HEK293 (cell line): ENCODE measurements at regions not wholly inside any gene's neighbourhood (a gene's known extent, or its start where the extent isn't known, plus 50 kb on each side); places are given as distances from the start of the nearest gene placed in this dataset.

ENCODE experiments used
- CTCF ChIA-PET: fragments of 350-600 bp; formaldehyde crosslinking; extraction: SDS; loops from one replicate; lab custom pipeline; 2021; ENCODE audit warnings: antibody characterized with exemption; lab: Yijun Ruan, JAX
- POLR2A ChIA-PET: fragments of 300-600 bp; formaldehyde crosslinking; extraction: SDS; loops from one replicate; lab custom pipeline; 2020; ENCODE audit warnings: antibody characterized with exemption, inconsistent platforms; lab: Yijun Ruan, JAX
- H3K27ac ChIP-seq: fragments of 200-500 bp; sonication (Bioruptor generic); 2 replicates; pipeline ENCODE4 v1.5.1; 2014; ENCODE audit warnings: low read depth, low read length, control low read depth, inconsistent platforms; ENCODE audit errors: extremely low read depth
- H3K36me3 ChIP-seq, 2 experiments: fragments of 200-500 bp in 1 of 2; sonication (Bioruptor generic) in 1 of 2; 1 replicate in 1 of 2; 2 replicates in 1 of 2; pipeline ENCODE4 v1.5.1; 2014 to 2017; ENCODE audit warnings: inconsistent platforms in 2 of 2, low read length in 2 of 2; ENCODE audit not compliant: control insufficient read depth in 2 of 2, insufficient read depth in 1 of 2
- H3K4me1 ChIP-seq: fragments of 200-500 bp; sonication (Bioruptor generic); 2 replicates; pipeline ENCODE4 v1.5.1; 2014; ENCODE audit warnings: mild to moderate bottlenecking, low read length, inconsistent platforms; ENCODE audit not compliant: control insufficient read depth, insufficient read depth
- H3K4me3 ChIP-seq: 2 replicates; pipeline ENCODE4 v1.5.1; 2011; ENCODE audit warnings: low read depth, mild to moderate bottlenecking, control low read depth, low read length, moderate library complexity
- H3K9me3 ChIP-seq: fragments of 200-500 bp; sonication (Bioruptor generic); 2 replicates; pipeline ENCODE4 v1.5.1; 2014; ENCODE audit warnings: low read depth, low read length, inconsistent platforms; ENCODE audit not compliant: control insufficient read depth, insufficient read depth
- BCL11A ChIP-seq: fragments of 450-650 bp; formaldehyde crosslinking; IDR thresholded peaks from 2 replicates; pipeline ENCODE4 v1.5.1; 2016; ENCODE audit warnings: low read depth, missing biosample characterization, missing genetic modification characterization
- GLIS2 ChIP-seq: fragments of 450-650 bp; formaldehyde crosslinking; IDR thresholded peaks from 2 replicates; pipeline ENCODE4 v1.5.1; 2016; ENCODE audit warnings: missing biosample characterization, missing genetic modification characterization
- KLF16 ChIP-seq: fragments of 450-650 bp; formaldehyde crosslinking; IDR thresholded peaks from 2 replicates; pipeline ENCODE4 v1.5.1; 2017; ENCODE audit warnings: missing biosample characterization, missing genetic modification characterization
- ZBTB48 ChIP-seq: fragments of 450-650 bp; formaldehyde crosslinking; IDR thresholded peaks from 2 replicates; pipeline ENCODE4 v1.5.1; 2016; ENCODE audit warnings: missing biosample characterization, missing genetic modification characterization
- ZBTB7A ChIP-seq: fragments of 450-650 bp; formaldehyde crosslinking; IDR thresholded peaks from 2 replicates; pipeline ENCODE4 v1.5.1; 2016; ENCODE audit warnings: low read depth, missing biosample characterization, missing genetic modification characterization
- ZNF146 ChIP-seq: fragments of 450-650 bp; formaldehyde crosslinking; IDR thresholded peaks from 2 replicates; pipeline ENCODE4 v1.5.1; 2016; ENCODE audit warnings: missing biosample characterization, missing genetic modification characterization
- ZNF549 ChIP-seq: fragments of 450-650 bp; IDR thresholded peaks from 2 replicates; pipeline ENCODE4 v1.5.1; 2018; ENCODE audit warnings: missing biosample characterization, missing genetic modification characterization, mild to moderate bottlenecking, inconsistent platforms, moderate library complexity
- ZNF571 ChIP-seq: fragments of 450-650 bp; formaldehyde crosslinking; IDR thresholded peaks from 2 replicates; pipeline ENCODE4 v1.5.0; 2017; ENCODE audit warnings: missing biosample characterization, missing genetic modification characterization
- ZNF701 ChIP-seq: fragments of 450-650 bp; formaldehyde crosslinking; IDR thresholded peaks from 2 replicates; pipeline ENCODE4 v1.5.1; 2016; ENCODE audit warnings: missing biosample characterization, missing genetic modification characterization
- TF ChIP-seq, protein P1 (sequence below): fragments of 450-650 bp; formaldehyde crosslinking; conservative IDR thresholded peaks from 2 replicates; pipeline ENCODE4 v1.5.1; 2016; ENCODE audit warnings: low read depth, missing biosample characterization, missing genetic modification characterization
- TF ChIP-seq, protein P2 (sequence below): fragments of 450-650 bp; formaldehyde crosslinking; IDR thresholded peaks from 2 replicates; pipeline ENCODE4 v1.5.1; 2016; ENCODE audit warnings: missing biosample characterization, missing genetic modification characterization
- TF ChIP-seq, protein P3 (sequence below): fragments of 450-650 bp; formaldehyde crosslinking; IDR thresholded peaks from 2 replicates; pipeline ENCODE4 v1.5.1; 2016; ENCODE audit warnings: missing biosample characterization, missing genetic modification characterization

DNA sequence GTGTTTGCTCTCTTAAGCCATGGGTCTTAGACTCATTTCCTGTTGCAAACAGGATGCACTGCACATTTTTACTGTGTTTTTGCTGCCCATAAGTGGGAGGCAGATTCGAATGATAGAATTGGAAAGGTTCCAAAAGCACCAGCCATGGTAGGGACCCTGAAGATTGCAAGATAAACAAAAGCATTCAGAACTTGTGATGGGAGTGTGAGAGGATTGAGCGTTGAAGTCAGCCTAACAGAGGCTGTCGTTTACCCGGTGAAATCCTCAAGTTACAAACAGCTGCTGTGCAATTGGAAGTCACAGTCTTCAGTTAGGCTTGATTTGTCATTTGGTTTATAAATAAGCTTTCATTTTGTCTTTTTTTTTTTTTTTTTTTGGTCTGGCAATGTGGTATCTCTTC lies 192.7 kb upstream of the MKI67 start (continued):
- TF ChIP-seq, protein P1, sequence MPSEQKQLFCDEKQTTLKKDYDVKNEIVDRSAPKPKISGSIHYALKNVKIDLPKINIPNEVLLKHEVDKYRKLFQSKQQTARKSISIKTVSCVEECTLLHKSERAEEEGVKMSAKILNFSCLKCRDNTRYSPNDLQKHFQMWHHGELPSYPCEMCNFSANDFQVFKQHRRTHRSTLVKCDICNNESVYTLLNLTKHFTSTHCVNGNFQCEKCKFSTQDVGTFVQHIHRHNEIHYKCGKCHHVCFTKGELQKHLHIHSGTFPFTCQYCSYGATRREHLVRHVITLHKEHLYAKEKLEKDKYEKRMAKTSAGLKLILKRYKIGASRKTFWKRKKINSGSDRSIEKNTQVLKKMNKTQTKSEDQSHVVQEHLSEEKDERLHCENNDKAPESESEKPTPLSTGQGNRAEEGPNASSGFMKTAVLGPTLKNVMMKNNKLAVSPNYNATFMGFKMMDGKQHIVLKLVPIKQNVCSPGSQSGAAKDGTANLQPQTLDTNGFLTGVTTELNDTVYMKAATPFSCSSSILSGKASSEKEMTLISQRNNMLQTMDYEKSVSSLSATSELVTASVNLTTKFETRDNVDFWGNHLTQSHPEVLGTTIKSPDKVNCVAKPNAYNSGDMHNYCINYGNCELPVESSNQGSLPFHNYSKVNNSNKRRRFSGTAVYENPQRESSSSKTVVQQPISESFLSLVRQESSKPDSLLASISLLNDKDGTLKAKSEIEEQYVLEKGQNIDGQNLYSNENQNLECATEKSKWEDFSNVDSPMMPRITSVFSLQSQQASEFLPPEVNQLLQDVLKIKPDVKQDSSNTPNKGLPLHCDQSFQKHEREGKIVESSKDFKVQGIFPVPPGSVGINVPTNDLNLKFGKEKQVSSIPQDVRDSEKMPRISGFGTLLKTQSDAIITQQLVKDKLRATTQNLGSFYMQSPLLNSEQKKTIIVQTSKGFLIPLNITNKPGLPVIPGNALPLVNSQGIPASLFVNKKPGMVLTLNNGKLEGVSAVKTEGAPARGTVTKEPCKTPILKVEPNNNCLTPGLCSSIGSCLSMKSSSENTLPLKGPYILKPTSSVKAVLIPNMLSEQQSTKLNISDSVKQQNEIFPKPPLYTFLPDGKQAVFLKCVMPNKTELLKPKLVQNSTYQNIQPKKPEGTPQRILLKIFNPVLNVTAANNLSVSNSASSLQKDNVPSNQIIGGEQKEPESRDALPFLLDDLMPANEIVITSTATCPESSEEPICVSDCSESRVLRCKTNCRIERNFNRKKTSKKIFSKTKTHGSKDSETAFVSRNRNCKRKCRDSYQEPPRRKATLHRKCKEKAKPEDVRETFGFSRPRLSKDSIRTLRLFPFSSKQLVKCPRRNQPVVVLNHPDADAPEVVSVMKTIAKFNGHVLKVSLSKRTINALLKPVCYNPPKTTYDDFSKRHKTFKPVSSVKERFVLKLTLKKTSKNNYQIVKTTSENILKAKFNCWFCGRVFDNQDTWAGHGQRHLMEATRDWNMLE = no peak
- no peak for TF ChIP-seq ZNF549 (tag by site-specific recombination)
- TF ChIP-seq ZBTB7A (tag by site-specific recombination) = no peak
- no peak for TF ChIP-seq BCL11A (tag by site-specific recombination)
- TF ChIP-seq, protein P2, sequence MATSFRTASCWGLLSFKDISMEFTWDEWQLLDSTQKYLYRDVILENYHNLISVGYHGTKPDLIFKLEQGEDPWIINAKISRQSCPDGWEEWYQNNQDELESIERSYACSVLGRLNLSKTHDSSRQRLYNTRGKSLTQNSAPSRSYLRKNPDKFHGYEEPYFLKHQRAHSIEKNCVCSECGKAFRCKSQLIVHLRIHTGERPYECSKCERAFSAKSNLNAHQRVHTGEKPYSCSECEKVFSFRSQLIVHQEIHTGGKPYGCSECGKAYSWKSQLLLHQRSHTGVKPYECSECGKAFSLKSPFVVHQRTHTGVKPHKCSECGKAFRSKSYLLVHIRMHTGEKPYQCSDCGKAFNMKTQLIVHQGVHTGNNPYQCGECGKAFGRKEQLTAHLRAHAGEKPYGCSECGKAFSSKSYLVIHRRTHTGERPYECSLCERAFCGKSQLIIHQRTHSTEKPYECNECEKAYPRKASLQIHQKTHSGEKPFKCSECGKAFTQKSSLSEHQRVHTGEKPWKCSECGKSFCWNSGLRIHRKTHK (tag by site-specific recombination) = no peak

DNA sequence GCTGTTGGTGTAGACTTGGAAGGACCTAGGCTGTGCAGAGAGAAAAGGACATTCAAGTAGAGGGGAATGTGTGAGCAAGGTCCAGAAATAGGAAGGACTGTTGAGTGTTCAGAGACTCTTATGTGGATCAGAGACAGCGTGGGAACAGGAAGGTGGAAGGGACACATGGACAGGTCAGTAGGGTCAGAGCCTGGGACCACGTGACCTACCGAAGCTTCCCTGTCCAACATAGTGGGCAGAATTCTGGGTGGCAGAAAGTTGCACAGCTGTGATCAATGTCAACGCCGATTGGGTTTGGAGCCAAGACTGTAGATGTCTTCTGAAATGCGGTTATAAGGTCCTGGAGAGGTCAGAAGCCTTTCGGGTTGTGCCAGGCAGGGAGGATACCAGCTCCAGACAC lies 195.9 kb upstream of the MKI67 start:
- Histone ChIP-seq H3K27ac (no peak overlapping the region), H3K9me3 (no peaks in the 10 kb centered on the region), H3K4me3 (no peak overlapping the region), H3K36me3 (no peaks in the 10 kb centered on the region), H3K4me1 (peaks cover 5% of the 10 kb centered on the region; the same call in 1 of the 2 replicates)
- POLR2A ChIA-PET = no interaction called here
- CTCF ChIA-PET = interaction anchor here (1.0 kb wide), 1 partner anchor 110 kb away, joined by 3 read pairs; no protein-coding TSS in a partner anchor
- TF ChIP-seq ZBTB48 (tag by site-specific recombination) = no peak
- no peak for TF ChIP-seq GLIS2 (tag by site-specific recombination)
- TF ChIP-seq, protein P3, sequence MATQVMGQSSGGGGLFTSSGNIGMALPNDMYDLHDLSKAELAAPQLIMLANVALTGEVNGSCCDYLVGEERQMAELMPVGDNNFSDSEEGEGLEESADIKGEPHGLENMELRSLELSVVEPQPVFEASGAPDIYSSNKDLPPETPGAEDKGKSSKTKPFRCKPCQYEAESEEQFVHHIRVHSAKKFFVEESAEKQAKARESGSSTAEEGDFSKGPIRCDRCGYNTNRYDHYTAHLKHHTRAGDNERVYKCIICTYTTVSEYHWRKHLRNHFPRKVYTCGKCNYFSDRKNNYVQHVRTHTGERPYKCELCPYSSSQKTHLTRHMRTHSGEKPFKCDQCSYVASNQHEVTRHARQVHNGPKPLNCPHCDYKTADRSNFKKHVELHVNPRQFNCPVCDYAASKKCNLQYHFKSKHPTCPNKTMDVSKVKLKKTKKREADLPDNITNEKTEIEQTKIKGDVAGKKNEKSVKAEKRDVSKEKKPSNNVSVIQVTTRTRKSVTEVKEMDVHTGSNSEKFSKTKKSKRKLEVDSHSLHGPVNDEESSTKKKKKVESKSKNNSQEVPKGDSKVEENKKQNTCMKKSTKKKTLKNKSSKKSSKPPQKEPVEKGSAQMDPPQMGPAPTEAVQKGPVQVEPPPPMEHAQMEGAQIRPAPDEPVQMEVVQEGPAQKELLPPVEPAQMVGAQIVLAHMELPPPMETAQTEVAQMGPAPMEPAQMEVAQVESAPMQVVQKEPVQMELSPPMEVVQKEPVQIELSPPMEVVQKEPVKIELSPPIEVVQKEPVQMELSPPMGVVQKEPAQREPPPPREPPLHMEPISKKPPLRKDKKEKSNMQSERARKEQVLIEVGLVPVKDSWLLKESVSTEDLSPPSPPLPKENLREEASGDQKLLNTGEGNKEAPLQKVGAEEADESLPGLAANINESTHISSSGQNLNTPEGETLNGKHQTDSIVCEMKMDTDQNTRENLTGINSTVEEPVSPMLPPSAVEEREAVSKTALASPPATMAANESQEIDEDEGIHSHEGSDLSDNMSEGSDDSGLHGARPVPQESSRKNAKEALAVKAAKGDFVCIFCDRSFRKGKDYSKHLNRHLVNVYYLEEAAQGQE = no peak
- TF ChIP-seq ZNF701 = no peak
- TF ChIP-seq ZNF571 (tag by site-specific recombination) = no peak
- TF ChIP-seq KLF16 (tag by site-specific recombination) = no peak

DNA sequence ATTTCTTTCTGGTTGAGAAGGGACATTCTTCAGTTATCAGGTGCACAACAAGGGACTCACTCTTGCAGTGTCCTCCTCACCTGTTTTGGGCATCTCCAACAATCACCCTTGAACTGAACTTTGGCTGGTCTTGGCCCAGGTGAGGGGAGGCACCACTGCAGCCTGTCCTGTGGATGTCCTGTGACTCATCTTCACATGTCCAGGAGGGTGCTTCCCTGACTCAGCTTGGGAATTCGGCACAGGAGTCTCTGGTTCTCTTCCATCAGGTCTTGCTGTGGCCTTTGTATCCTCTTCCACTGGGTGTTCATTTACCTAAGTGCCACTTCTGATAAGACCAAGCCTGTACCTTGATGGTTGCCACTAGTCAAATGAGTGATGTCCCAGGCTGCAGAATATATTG lies 196.7 kb upstream of the MKI67 start:
- peaks cover under 1% of the 10 kb centered on the region for H3K9me3 ChIP-seq
- ChIA-PET CTCF (interaction anchor here (0.6 to 1.0 kb wide), 2 partner anchors 109 to 111 kb away, joined by 3 to 6 read pairs; no protein-coding TSS in a partner anchor), POLR2A (no interaction called here)
- no peak overlapping the region for H3K4me3 ChIP-seq
- H3K4me1 ChIP-seq = peaks cover 5% of the 10 kb centered on the region; the same call in 1 of the 2 replicates
- no peak for TF ChIP-seq ZNF146
- no peaks in the 10 kb centered on the region for H3K36me3 ChIP-seq
- H3K27ac ChIP-seq = no peak overlapping the region
